Activated CD4-positive, CD25-positive, alpha-beta regulatory T cell (primary cell): ENCODE measurements at regions not wholly inside any gene's neighbourhood (a gene's known extent, or its start where the extent isn't known, plus 50 kb on each side); places are given as distances from the start of the nearest gene placed in this dataset.
"Not testable (repeated sequence)": the region's sequence is repeated elsewhere in the genome, so short reads cannot be mapped to it uniquely, and the experiment has no call there.

Experiments used
- DNase-seq, 4 experiments: peaks; one replicate each; lab custom pipeline; 2025; lab: John Stamatoyannopoulos, UW

DNA sequence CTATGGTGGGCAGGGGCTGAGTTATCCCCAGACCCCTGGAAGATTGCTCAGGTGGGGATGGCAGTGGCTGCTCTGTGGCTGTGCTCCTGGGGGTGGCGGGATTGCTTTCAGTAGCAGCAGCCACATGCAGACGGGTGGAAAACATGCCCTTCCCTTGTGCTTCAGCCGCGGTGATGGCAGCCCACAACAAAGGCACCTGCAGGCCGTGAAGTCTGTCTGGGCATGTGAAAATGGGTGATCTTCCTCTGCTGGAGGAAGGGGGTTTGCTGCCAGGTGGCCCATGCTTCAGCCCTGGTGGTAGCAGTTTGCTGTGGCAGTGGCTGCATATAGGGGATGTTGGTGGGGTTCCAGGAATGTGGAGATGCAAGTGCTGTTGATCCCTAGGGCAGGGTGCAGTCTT is 326.2 kb upstream of the RGS6 start:
- no peak for DNase-seq

DNA sequence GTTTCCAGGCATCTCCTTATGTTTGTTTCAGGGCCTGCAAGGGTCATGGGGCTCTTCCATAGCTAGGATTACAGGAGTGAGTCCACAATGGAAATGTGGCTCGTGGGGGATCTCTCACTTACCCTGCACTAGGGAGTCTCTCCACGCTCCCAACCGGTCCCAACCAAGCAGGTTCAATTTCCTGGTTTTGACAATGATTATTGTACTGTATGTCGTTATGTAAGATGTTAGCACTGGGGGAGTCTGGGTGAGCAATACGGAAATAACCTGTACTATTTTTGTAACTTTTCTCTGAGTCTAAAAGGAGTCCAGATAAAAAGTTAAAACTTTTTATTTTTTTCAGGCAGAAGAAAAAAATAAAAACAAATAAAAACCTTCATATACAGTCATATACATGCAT is 325.7 kb upstream of the RGS6 start:
- no peak for DNase-seq

DNA sequence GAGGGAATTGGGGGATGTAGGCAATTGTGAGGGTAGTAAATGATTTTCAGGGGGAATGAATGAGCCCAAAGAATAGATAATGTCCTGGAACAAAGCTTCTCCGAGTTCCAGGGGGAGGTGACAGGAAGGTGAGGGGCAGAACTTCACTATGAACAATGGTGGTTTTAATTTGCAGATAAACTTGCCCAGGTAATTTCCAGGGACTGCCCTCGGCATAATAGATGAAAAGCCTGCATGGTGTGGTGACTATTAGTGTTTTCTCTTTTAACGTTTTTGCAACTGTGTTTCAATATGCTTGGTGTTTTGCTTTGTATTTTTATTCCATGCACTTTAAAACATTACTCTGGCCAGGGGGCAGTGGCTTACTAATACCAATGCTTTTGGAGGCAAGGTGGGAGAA is 325.2 kb upstream of the RGS6 start:
- DNase-seq = no peak

DNA sequence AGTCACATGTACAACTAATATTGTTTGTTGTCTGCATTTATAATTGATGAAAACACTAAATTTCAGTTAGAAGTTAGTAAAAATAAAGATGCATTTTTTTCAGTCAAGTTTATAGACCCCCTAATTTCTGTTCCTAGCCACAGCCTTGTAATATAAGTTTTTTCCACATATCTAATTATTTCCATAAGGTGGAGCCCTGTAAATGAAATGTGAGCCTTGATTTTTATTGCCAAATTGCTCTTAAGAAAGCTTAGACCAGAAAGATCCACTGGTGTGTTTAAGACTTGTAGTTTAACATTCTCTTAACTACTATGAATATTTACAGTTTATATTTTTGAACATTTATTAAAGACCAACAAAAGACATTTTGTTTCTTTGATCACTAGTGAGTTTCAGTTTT is 322.1 kb upstream of the RGS6 start:
- DNase-seq = no peak

DNA sequence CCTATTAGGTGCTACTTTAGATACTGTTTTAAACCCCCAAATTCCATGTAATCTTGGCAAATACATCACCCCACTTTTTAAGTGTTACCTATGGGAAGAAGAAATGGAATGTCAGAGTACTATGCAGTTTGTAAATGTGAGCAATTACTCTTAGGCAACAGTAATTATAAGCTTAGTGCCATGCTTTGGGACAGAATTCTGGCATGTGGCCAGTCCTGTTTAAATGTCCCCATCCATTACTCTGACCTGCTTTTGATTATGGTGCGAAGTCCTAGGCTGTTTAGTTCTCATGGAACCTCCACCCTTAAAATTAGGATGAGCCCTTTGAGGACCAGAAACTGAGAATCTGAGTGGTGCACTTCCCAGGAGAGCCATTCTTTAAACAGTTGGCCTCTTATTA is 321.4 kb upstream of the RGS6 start:
- DNase-seq = no peak

DNA sequence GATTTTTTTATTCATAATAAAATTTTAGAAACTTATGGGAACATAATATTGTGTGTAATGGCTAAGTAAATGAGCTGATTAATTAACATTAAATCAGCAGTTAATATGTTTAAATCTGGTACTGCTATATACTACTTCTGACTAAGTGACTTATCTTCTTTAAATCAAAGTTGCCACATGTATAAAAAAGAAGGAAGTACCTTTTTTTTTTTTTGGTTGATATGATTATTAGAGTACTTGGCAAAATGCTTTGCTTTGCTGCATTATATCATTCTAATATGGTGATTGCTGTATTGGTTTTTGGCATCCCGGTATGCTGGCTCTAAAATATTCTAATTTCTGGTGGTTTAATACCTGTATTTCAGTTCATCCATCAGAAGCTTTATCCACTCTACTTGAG is 319.1 kb upstream of the RGS6 start:
- DNase-seq = no peak

DNA sequence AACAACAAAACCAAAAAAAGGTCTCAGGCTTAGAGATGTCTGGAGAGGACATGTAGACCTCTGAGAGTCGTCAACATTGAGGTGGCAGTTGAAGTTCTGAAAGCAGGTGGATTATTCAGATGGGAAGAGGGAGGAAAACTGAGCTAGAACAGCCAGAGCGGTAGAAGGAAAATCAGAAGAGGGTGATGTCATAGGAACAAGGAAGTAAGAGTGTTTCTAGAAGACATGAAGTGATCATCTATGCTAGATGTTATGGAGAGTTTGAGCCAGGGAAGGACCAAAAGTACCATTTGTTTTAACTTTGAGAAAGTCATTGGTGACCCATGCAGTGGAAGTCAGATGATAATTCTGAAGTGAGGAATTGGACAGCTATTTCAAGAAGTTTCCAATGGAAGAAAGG is 316.2 kb upstream of the RGS6 start:
- DNase-seq = no peak

DNA sequence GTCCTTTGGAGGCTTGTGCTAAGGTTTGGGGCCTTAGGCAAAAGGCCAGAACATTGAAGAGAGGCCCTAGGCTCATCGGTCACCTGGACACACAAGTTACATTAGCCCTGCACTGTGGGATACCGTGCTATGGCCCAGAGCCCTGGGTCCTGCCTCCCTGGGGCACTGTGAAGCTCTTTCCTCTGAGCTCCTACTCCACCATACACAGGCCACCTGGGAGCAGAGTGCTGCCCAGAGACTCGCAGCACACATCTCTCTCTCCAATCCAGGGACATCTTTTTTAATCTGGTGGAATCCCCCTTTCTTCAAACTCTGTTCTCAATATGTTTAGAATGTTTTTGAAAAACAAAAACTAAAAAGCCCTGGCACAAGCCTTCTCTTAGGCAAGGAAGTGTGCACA is 314.2 kb upstream of the RGS6 start:
- no peak for DNase-seq

DNA sequence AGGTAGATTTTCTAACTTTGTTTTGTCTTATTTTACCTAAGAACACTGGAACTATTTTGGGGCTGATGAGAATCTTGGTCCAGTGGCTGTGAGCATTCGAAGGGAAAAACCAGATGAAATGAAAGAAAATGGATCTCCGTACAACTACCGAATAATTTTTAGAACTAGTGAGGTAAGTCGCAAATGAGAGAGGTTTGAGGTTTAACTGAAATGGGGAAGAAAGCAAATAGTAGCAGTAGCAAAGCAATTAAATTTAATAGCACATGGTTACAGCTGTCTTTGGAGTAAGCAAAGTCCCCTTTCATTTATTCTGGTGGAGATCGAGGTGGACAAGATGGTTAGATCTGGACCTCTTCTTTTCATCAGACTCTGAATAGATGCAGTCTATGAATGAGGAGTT is 313.5 kb upstream of the RGS6 start:
- no peak for DNase-seq

DNA sequence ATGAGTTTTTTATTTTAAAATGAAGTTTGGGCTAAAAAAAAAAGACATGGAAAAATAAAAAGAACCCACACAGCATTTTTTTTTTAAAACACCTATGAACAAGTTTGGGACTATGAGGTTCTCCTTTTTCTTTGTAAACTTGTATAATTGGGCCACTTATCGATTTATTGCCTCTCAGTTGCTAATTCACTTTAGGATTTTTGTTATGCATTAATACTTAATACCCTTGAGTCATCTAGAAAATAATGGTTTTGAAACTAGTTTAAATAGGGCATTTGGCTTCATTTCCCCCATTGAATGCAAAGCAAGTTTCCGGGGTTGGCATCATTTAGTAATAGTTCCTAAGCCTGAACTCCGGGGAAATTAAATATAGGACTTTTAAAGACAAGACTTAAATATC is 312.8 kb upstream of the RGS6 start:
- no peak for DNase-seq

DNA sequence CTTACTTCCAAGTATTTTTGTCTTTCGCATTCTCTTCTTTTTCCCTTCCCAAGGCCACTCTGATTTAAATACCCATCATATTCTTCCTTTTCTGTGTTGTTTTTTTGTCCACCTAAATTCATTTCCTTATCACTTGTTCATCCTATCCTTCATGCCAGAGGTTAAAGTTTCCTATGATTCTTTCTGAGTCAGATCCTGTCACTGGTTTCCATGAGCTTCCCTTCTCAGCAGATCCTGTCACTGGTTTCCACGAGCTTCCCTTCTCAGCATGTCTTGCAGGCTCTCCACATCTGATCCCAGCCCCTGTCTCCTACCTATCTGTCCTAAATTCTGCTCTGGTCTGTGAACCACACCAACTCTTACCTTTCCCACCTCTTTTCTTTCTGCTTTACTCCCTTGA is 311.8 kb upstream of the RGS6 start:
- no peak for DNase-seq

DNA sequence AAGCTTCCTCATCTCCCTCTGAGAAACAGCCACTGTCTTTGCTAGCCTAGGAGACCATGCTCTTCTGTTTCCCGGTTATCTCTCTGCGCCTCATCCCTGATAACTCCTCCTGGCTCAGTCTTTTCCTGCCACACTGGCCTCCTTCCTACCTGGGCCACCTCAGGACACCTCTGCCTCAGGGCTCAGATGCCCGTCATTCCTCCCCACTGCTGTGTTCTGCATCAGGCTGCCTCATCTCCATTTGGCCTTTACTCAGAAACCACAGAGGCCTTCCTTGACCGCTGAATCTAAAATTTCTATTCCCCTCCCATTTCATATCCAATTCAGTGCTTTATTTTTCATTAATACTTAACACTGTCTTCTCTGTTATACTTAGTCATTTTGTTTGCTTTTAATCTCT is 311.0 kb upstream of the RGS6 start:
- no peak for DNase-seq

DNA sequence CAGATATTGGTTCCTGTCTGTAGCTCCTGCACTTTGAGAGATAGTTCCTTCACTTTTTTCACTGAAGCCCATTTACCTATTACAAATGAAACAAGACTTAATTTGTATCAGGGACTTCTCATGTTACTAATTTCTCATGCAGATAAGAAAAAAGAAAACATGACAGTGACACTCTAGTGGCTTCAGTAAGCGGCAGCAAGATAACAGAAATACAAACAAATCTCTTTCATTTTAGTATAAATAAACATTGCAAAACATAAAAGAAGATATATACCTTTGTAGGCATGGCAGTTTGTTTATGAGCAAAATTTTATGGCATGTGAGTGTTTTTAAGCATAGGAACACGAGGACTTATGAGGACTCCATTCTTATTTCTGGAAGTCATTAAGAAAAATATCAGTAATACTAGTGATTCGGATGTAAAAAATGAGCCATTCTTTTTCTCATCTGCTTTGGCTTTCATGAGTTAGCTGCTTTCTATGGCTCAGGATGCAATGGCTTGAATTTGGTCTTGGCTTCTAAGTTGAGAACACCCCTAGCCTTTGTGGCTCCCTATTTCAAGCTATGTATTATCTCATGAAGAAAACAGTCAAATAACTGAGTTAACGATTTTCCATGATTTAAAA is 310.1 kb upstream of the RGS6 start:
- DNase-seq = no peak

DNA sequence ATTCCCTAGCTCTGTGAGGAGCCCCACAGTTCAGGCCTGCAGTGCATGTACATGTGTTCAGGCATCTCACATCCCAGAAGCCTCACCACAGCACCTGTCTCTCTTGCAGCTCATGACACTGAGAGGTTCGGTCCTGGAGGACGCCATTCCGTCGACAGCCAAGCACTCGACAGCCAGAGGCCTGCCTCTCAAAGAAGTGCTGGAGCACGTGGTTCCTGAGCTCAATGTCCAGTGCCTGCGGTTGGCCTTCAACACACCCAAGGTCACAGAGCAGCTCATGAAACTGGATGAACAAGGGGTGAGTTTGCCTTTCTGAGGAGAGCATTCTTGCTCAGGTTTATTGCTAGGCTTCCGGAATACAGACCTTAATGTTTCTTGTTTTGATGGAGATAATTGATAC is 308.3 kb upstream of the RGS6 start:
- DNase-seq = no peak

DNA sequence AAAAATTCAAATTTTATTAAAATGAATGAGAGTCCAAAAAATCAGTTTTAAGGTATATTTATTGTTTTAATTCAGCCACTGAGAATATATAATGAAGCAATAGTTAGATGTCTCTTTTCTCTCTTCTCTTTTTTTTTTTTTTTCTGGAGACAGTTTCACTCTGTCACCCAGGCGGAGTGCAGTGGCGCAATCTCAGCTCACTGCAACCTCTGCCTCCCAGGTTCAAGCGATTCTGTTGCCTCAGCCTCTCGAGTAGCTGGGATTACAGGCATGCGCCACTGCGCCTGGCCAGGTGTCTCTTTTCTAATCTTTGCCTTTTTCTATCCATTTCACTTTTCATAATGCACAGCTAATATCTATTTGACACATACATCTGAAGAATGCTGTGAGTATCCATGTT is 307.1 kb upstream of the RGS6 start:
- DNase-seq = no peak

DNA sequence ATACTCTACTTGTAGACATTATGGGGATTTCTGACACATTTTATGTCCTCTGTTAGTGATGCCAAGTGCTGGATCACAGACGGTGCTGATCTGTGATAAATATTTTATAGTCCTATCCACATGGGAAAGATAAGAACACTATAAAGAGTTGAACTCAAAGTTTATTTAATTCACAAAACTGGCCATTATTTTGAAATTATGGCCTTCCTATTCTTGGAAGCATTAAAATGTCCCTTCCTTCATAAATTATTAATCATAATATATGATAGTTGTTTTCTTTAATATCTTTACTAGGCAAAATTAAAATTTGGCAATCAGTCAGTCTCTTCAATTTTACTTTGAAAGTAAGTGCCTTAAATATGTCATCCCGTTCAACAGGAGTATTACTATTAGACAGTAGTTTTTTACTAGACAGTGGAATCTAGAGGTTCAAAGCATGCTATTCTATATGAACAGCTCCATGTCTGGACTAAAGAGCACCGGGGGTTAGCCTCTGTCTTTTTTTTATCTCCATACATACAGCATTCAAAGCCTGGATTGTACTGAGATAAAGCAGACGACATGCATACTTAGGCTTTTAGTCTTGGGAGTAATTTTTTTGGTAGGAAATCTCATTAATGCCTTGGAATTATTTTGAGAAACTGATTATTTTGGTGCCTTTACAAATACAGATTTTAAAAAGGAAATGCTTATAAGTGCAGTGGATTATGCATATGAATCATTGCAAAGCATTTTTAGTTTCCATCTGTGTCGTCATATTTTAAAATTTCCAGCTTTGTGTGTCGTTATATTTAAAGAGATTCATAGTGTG is 306.1 kb upstream of the RGS6 start:
- DNase-seq = no peak

DNA sequence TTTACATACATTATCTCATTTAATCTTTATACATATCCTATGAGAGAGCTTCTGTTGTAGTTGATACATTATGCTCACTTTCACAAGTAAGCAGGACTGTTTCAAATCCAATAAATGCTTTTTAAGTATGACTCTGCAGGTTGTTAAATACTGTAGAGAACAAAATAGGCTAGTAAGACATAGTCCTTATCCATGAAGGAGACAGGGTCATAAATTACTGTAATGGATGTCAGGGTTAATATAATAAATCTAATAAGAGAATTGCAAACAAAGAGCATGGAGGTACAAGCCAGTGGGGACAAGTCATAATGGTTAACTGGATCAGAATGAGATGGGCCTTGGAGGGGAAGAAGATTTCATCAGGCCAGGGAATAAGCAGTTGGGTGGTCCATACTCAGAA is 303.8 kb upstream of the RGS6 start:
- no peak for DNase-seq

DNA sequence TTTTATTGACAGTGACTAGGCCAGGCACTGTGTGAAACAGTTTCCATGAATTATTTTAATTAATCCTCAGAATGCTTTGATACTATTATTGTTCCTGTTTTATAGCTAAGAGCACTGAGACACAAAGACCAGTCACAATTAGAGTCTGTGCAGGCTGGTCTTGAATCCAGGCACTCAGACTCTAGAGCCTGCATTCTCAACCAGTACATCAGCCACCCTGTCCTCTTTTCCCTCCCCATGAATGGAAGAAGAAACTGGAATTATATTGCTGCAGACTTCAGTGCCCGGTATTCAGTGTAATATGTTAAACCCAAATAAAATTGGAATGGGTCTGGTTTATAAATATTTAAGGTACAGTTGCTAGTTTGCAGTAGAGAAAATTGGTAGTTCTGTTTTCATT is 303.0 kb upstream of the RGS6 start:
- no peak for DNase-seq

DNA sequence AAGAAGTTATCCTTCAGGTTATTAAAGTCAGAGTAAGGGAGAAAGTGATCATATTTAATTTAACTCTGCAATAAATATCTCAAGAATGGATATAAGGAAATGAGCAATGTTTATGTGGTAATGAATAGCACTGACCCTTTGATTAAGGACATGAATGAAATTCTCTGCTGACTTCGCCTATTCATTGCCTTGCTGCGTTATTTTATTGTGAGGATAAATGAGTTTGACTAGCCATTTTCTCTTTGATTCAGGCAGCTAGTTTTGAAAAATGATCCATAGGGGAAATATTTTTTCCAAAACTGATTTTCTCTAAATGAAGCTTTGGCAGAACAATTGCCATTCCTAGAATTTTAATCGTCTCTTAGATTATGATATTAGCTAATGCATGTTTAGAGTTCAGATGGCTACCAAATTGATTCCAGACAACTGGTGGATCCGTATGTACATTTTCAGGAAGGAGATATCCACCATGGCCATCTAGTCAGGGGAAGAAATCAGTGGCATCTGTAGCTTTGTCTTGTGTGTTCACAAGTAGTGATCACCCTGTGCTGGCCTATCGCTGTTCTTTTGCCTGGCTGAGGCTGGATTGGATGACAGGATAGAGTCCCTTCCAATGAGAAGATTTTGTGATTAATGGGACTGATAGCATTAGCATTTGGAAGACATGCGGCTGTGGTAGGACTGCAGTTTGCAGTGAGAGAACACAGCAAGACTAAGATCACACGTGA is 302.3 kb upstream of the RGS6 start:
- DNase-seq = no peak

DNA sequence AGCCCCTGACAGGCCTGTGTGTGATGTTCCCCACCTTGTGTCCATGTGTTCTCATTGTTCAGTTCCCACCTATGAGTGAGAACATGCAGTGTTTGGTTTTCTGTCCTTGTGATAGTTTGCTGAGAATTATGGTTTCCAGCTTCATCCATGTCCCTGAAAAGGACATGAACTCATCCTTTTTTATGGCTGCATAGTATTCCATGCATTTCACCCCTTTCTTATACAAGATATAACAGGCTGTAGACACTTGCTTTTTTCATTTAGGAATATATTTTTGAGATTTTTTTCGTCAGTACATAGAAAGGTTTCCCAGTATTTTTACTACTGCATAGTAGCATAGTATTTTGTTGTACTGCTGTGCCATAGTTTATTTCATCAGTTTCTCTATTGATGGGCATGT is 301.2 kb upstream of the RGS6 start:
- DNase-seq = not testable (repeated sequence)

DNA sequence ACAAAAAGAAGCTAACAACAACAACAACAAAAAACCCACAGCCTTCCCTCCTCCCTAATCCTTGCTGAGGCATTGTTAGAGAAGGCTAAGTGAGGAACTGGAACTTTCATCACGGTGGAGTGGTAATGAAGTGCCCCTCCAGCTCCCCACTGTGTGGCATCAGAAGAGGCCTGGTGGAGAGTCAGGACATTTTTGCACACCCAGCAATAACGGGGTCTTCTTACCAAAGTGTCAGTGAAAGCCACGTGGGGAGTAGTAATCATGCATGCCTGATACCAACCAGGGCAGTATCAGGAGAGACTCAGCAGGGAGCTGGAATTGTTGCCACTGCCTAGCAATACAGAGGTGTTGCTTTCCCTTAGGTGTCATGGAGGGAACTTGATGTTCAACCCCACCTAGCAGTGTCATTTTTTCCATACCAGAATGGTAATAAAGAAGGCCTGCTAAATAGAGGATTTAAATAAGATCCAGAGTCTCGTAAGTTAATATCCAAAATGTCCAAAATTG is 299.7 kb upstream of the RGS6 start:
- DNase-seq = no peak

DNA sequence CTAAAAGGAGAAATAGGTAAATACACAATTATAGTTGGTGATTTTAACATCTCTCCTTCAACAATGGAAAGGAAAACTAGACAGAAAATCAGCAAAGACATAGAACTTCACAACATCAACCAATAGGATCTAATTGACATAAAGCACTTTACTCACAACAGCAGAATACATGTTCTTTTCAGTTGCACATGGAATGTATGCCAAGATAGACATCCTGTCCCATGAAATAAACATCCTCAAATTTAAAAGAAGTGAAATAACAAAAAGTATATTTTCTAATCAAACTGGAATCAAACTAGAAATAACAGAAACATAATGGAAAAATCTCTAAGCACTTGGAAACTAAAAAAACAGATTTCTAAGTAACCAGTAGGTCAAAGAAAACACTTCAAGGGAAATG is 296.2 kb upstream of the RGS6 start:
- DNase-seq = no peak

DNA sequence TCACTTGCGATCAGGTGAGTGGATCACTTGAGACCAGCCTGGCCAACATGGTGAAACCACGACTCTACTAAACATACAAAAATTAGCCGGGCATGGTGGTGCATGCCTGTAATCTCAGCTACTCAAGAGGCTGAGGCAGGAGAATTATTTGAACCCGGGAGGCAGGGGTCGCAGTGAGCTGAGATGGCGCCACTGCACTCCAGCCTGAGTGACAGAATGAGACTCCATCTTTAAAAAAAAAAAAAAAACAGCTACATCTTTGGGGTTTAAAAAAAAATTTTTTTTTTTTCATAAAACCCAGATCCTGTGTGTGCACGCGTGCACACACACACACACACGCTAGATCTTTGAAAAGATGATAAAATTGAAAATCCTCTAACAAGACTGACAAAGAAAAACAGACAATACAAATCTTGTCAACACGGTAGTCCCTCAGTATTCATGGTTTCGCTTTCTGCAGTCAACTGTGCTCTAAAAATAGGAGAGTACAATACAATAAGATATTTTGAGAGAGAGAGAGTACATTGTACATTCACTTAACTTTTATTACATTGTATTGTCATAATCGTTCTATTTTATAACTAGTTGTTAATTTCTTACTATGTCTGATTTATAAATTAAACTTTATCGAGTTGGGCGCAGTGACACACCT is 295.3 kb upstream of the RGS6 start:
- no peak for DNase-seq
